ENCODE measurements at regions not wholly inside any gene's neighbourhood (a gene's known extent, or its start where the extent isn't known, plus 50 kb on each side); places are given as distances from the start of the nearest gene placed in this dataset.
"Not testable (repeated sequence)": the region's sequence is repeated elsewhere in the genome, so short reads cannot be mapped to it uniquely, and the experiment has no call there.

- TF ChIP-seq REST (IDR thresholded peaks at IDR 0.05; ENCODE audit: unreplicated experiment) (no peak), ZNF331 (CRISPR knock-in tag; IDR thresholded peaks at IDR 0.05; ENCODE audit: low read depth) (no peak), EZH2 (IDR thresholded peaks at IDR 0.05; ENCODE audit: low read depth, unreplicated experiment) (no peak), POLR2AphosphoS5 (IDR thresholded peaks at IDR 0.05; ENCODE audit: low read depth) (no peak), ETS1 (IDR thresholded peaks at IDR 0.05) (no peak)
Measured at GRCh38 chr1:73671530-73671929, 526.4 kb downstream of the LRRIQ3 start (continued).

GRCh38 chr1:73667959-73668358 lies 530.0 kb downstream of the LRRIQ3 start:
- peaks cover 24% of the 10 kb centered on the region for H3K9me3 Mint-ChIP-seq
- not testable (repeated sequence) for H3F3A ChIP-seq (replicated peaks; ENCODE audit: low read depth); H3K4me2 ChIP-seq; H2AFZ ChIP-seq; H3K27me3 Mint-ChIP-seq (ENCODE audit: insufficient read depth, low read depth, poor library complexity); H3K4me3 ChIP-seq; H3K36me3 ChIP-seq (ENCODE audit: insufficient read depth); DNase-seq (ENCODE audit: low spot score); ATAC-seq; H3K4me1 Mint-ChIP-seq; H3K4me1 ChIP-seq (ENCODE audit: insufficient read depth); H3K27ac ChIP-seq (ENCODE audit: low read depth); H3K27me3 ChIP-seq (ENCODE audit: insufficient read depth); H3K27ac Mint-ChIP-seq; H4K20me1 ChIP-seq (replicated peaks; ENCODE audit: insufficient read depth); H3K4me3 Mint-ChIP-seq; H3K9me2 ChIP-seq (ENCODE audit: insufficient read depth); H3K79me2 ChIP-seq (replicated peaks; ENCODE audit: insufficient read depth)
- H3K36me3 Mint-ChIP-seq (ENCODE audit: low read depth) = peaks cover 13% of the 10 kb centered on the region; the same call in 2 of the 3 replicates

- Histone ChIP-seq H3K36me3 (ENCODE audit: insufficient read depth) (no peaks in the 10 kb centered on the region), H3K79me2 (replicated peaks; ENCODE audit: insufficient read depth) (no peaks in the 10 kb centered on the region), H3K9me2 (ENCODE audit: insufficient read depth) (no peaks in the 10 kb centered on the region), H3K4me3 (no peak overlapping the region), H3K27me3 (ENCODE audit: insufficient read depth) (no peaks in the 10 kb centered on the region), H3F3A (replicated peaks; ENCODE audit: low read depth) (no peaks in the 10 kb centered on the region), H3K27ac (ENCODE audit: low read depth) (no peak overlapping the region), H2AFZ (no peak overlapping the region), H4K20me1 (replicated peaks; ENCODE audit: insufficient read depth) (no peaks in the 10 kb centered on the region), H3K4me1 (ENCODE audit: insufficient read depth) (no peaks in the 10 kb centered on the region), H3K4me2 (no peak overlapping the region)
- Mint-ChIP-seq H3K27me3 (ENCODE audit: insufficient read depth, low read depth, poor library complexity) (no peaks in the 10 kb centered on the region), H3K27ac (no peak overlapping the region), H3K4me3 (no peak overlapping the region), H3K9me3 (peaks cover 21% of the 10 kb centered on the region), H3K4me1 (no peaks in the 10 kb centered on the region), H3K36me3 (ENCODE audit: low read depth) (peaks cover 7% of the 10 kb centered on the region; the same call in 1 of the 3 replicates)
- ATAC-seq = no peak
- peak; percentile 1 for DNase-seq (ENCODE audit: low spot score)
- TF ChIP-seq JUNB (IDR thresholded peaks at IDR 0.05; ENCODE audit: unreplicated experiment) (no peak), EZH2phosphoT487 (IDR thresholded peaks at IDR 0.05; ENCODE audit: unreplicated experiment) (no peak), NANOG (IDR thresholded peaks at IDR 0.05; ENCODE audit: borderline replicate concordance) (no peak), EZH2 (IDR thresholded peaks at IDR 0.05; ENCODE audit: low read depth, unreplicated experiment) (no peak)
Measured at GRCh38 chr1:73662526-73662925, 535.5 kb downstream of the LRRIQ3 start.

Measured in GM23338 (cell line).